GM21717 (cell line): ENCODE measurements at regions not wholly inside any gene's neighbourhood (a gene's known extent, or its start where the extent isn't known, plus 50 kb on each side); places are given as distances from the start of the nearest gene placed in this dataset.
A peak's percentile ranks its signal among the peaks of the same experiment; 100 is the strongest.

ENCODE experiments used
- ATAC-seq: cut with Tn5 transposase; IDR thresholded peaks from one replicate; pipeline ENCODE4 v1.9.1; 2021; ENCODE audit warnings: mild to moderate bottlenecking, moderate library complexity; ENCODE audit not compliant: unreplicated experiment

GRCh38 chr11:28592141-28592540, 484.0 kb downstream of the METTL15 start:
- ATAC-seq: no peak

GRCh38 chr11:28584992-28585391, 476.8 kb downstream of the METTL15 start:
- ATAC-seq: no peak

GRCh38 chr11:28582506-28582905, 474.3 kb downstream of the METTL15 start:
- no peak for ATAC-seq

- no peak for ATAC-seq
These were observed 473.4 kb downstream of the METTL15 start for GRCh38 chr11:28581286-28582242.

- no peak for ATAC-seq
These were observed 463.2 kb downstream of the METTL15 start for GRCh38 chr11:28571371-28571770.

- no peak for ATAC-seq
These were observed 460.9 kb downstream of the METTL15 start for GRCh38 chr11:28569106-28569505.

- peak; percentile 64 for ATAC-seq
These were observed 458.3 kb downstream of the METTL15 start for GRCh38 chr11:28566339-28567089.

- no peak for ATAC-seq
These were observed 451.3 kb downstream of the METTL15 start for GRCh38 chr11:28559492-28559891.

- no peak for ATAC-seq
These were observed 439.1 kb downstream of the METTL15 start for GRCh38 chr11:28547321-28547741.

- ATAC-seq: no peak
These were observed 437.3 kb downstream of the METTL15 start for GRCh38 chr11:28545536-28545935.

- ATAC-seq: no peak
These were observed 434.4 kb downstream of the METTL15 start for GRCh38 chr11:28542561-28542960.

GRCh38 chr11:28539239-28540030, 431.2 kb downstream of the METTL15 start:
- ATAC-seq: no peak

- ATAC-seq: no peak
These were observed 429.6 kb downstream of the METTL15 start for GRCh38 chr11:28537822-28538221.

- ATAC-seq: no peak
These were observed 428.5 kb downstream of the METTL15 start for GRCh38 chr11:28536504-28537267.

- ATAC-seq: no peak
These were observed 427.5 kb downstream of the METTL15 start for GRCh38 chr11:28535677-28536076.

GRCh38 chr11:28529540-28530410, 421.6 kb downstream of the METTL15 start:
- no peak for ATAC-seq

- no peak for ATAC-seq
These were observed 420.9 kb downstream of the METTL15 start for GRCh38 chr11:28529046-28529445.

- no peak for ATAC-seq
These were observed 420.0 kb downstream of the METTL15 start for GRCh38 chr11:28528217-28528616.

- ATAC-seq: no peak
These were observed 418.2 kb downstream of the METTL15 start for GRCh38 chr11:28526406-28526751.
